IPS-20b (cell line): ENCODE measurements at regions not wholly inside any gene's neighbourhood (a gene's known extent, or its start where the extent isn't known, plus 50 kb on each side); places are given as distances from the start of the nearest gene placed in this dataset.
"Not testable (repeated sequence)": the region's sequence is repeated elsewhere in the genome, so short reads cannot be mapped to it uniquely, and the experiment has no call there.

Experiments used
- H3K27ac ChIP-seq: one replicate; pipeline ENCODE4 v1.5.1; 2013; ENCODE audit warnings: low read length
- H3K27me3 ChIP-seq: 2 replicates; pipeline ENCODE4 v1.6.1; 2013; ENCODE audit warnings: mild to moderate bottlenecking, low read length, inconsistent platforms; ENCODE audit not compliant: insufficient read depth
- H3K36me3 ChIP-seq: 2 replicates; pipeline ENCODE4 v1.6.1; 2013; ENCODE audit warnings: low read depth, mild to moderate bottlenecking, inconsistent platforms, low read length, moderate library complexity; ENCODE audit not compliant: insufficient read depth
- H3K4me1 ChIP-seq: 2 replicates; pipeline ENCODE4 v1.6.1; 2013; ENCODE audit warnings: mild to moderate bottlenecking, control low read depth, inconsistent platforms, low read length, moderate library complexity; ENCODE audit not compliant: insufficient read depth
- H3K4me3 ChIP-seq: 2 replicates; pipeline ENCODE4 v1.5.1; 2013; ENCODE audit warnings: mild to moderate bottlenecking, low read length, inconsistent platforms
- H3K9ac ChIP-seq: 2 replicates; pipeline ENCODE4 v1.6.1; 2013; ENCODE audit warnings: low read depth, mild to moderate bottlenecking, inconsistent platforms, low read length, moderate library complexity
- H3K9me3 ChIP-seq: 2 replicates; pipeline ENCODE4 v1.6.1; 2013; ENCODE audit warnings: mild to moderate bottlenecking, low read depth, low read length, inconsistent platforms; ENCODE audit not compliant: insufficient read depth

GRCh38 chr6:139990026-139990686 is 615.7 kb upstream of the CITED2 start:
- Histone ChIP-seq H3K27ac (no peak overlapping the region), H3K4me3 (no peak overlapping the region), H3K4me1 (no peaks in the 10 kb centered on the region; the same call in 1 of the 2 replicates), H3K36me3 (no peaks in the 10 kb centered on the region), H3K9me3 (no peaks in the 10 kb centered on the region), H3K9ac (no peak overlapping the region), H3K27me3 (no peaks in the 10 kb centered on the region)

GRCh38 chr6:139988685-139989084 is 614.2 kb upstream of the CITED2 start:
- H3K27ac ChIP-seq = no peak overlapping the region
- H3K9me3 ChIP-seq = no peaks in the 10 kb centered on the region
- no peaks in the 10 kb centered on the region for H3K36me3 ChIP-seq
- H3K9ac ChIP-seq = no peak overlapping the region
- no peak overlapping the region for H3K4me3 ChIP-seq
- H3K4me1 ChIP-seq = no peaks in the 10 kb centered on the region; the same call in 1 of the 2 replicates
- H3K27me3 ChIP-seq = no peaks in the 10 kb centered on the region

DNA sequence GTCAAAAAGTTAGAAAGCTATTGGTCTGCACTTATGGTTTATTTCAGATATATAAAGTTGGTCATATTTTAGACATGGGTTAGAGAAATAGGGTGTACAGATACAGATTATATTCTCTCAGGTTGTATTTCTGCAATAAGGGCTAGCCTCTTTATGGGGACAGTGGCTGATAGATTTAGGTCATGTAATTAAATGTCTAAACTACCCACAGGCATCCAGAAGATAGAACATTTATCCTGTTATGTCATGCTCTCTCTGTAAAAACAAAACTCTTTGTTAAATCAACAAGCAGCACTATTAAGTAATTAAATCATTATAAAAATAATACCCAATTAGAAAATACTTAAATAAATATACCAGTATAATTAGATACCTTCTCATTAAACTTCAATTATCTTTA is 612.6 kb upstream of the CITED2 start:
- no peak overlapping the region for H3K9ac ChIP-seq
- no peaks in the 10 kb centered on the region for H3K9me3 ChIP-seq
- H3K4me1 ChIP-seq = peaks cover 15% of the 10 kb centered on the region; the same call in 1 of the 2 replicates
- H3K27ac ChIP-seq = no peak overlapping the region
- H3K36me3 ChIP-seq = no peaks in the 10 kb centered on the region
- H3K27me3 ChIP-seq = no peaks in the 10 kb centered on the region
- H3K4me3 ChIP-seq = no peak overlapping the region

GRCh38 chr6:139985236-139985815 is 610.9 kb upstream of the CITED2 start:
- Histone ChIP-seq H3K9me3 (no peaks in the 10 kb centered on the region), H3K36me3 (no peaks in the 10 kb centered on the region), H3K9ac (no peak overlapping the region), H3K27me3 (no peaks in the 10 kb centered on the region), H3K27ac (no peak overlapping the region), H3K4me3 (no peak overlapping the region), H3K4me1 (peaks cover 23% of the 10 kb centered on the region; the same call in 1 of the 2 replicates)

GRCh38 chr6:139984317-139984716 is 609.9 kb upstream of the CITED2 start:
- H3K36me3 ChIP-seq = no peaks in the 10 kb centered on the region
- no peak overlapping the region for H3K27ac ChIP-seq
- H3K4me3 ChIP-seq = no peak overlapping the region
- no peaks in the 10 kb centered on the region for H3K9me3 ChIP-seq
- H3K9ac ChIP-seq = no peak overlapping the region
- no peaks in the 10 kb centered on the region for H3K27me3 ChIP-seq
- H3K4me1 ChIP-seq = peaks cover 23% of the 10 kb centered on the region; the same call in 1 of the 2 replicates

GRCh38 chr6:139983555-139984276 is 609.3 kb upstream of the CITED2 start:
- peak overlapping the region; percentile 63; the same call in 1 of the 2 replicates for H3K9ac ChIP-seq
- H3K27me3 ChIP-seq = no peaks in the 10 kb centered on the region
- H3K27ac ChIP-seq = no peak overlapping the region
- no peaks in the 10 kb centered on the region for H3K36me3 ChIP-seq
- H3K9me3 ChIP-seq = no peaks in the 10 kb centered on the region
- peaks cover 23% of the 10 kb centered on the region; the same call in 1 of the 2 replicates for H3K4me1 ChIP-seq
- H3K4me3 ChIP-seq = no peak overlapping the region

DNA sequence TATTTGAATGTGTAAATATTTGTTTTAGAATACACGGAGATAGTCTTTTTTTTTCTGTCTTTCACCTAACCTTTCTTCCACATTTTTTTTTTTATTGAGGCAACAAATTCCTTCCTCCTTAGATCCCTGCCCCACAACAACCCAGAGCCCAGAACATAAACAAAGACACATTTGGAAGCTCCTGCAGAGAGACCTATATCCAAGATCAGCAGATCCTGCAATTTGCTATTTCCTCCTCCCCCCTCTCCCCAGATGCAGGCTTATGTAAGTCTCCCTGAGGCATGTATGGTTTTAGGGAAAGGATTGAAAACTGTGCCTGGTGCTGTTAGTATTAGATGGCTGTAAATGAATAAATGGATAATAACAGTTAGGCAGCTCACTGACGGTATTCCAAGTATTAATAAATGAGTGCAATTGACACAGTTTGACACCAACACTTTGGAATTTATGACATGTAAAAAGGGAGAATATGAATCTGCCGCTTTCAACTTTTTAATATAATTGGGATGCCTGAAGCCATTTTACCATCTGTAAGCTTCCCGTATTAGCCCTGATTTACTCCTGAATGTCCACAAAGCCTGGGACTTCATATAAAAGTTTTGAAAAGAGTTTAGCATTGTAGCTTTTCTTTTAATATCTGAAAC is 608.3 kb upstream of the CITED2 start:
- Histone ChIP-seq H3K4me1 (peaks cover 23% of the 10 kb centered on the region; the same call in 1 of the 2 replicates), H3K27me3 (no peaks in the 10 kb centered on the region), H3K36me3 (no peaks in the 10 kb centered on the region), H3K4me3 (peak overlapping the region; percentile 20; the same call in 1 of the 2 replicates), H3K9me3 (no peaks in the 10 kb centered on the region), H3K9ac (peak overlapping the region; percentile 63; the same call in 1 of the 2 replicates), H3K27ac (peak overlapping the region; percentile 53)

DNA sequence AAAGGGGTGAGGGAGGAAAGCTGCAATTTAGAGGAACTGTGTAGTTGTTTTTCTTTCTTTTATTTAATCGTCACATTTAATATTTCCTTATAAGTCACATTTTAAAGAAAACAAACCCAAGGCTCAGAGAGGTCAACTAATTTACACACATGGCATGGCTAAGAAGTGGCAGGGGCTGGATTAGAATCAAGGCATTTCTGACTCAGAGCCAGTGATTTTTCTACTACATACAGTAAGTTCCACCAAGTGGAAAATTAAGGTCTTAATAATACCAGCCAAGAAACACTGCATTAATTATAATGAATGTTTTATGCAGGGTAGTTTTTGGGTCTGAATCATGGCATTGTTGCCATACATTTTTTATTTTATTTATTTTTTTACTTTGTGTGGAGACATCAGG is 607.7 kb upstream of the CITED2 start:
- Histone ChIP-seq H3K9me3 (no peaks in the 10 kb centered on the region), H3K4me1 (peaks cover 23% of the 10 kb centered on the region; the same call in 1 of the 2 replicates), H3K4me3 (peak overlapping the region; percentile 20; the same call in 1 of the 2 replicates), H3K27ac (peak overlapping the region; percentile 53), H3K9ac (peak overlapping the region; percentile 63; the same call in 1 of the 2 replicates), H3K27me3 (no peaks in the 10 kb centered on the region), H3K36me3 (no peaks in the 10 kb centered on the region)

GRCh38 chr6:139981768-139982181 is 607.3 kb upstream of the CITED2 start:
- Histone ChIP-seq H3K27ac (peak overlapping the region; percentile 53), H3K9me3 (no peaks in the 10 kb centered on the region), H3K4me1 (peaks cover 23% of the 10 kb centered on the region; the same call in 1 of the 2 replicates), H3K4me3 (peak overlapping the region; percentile 20; the same call in 1 of the 2 replicates), H3K27me3 (no peaks in the 10 kb centered on the region), H3K9ac (peak overlapping the region; percentile 63; the same call in 1 of the 2 replicates), H3K36me3 (no peaks in the 10 kb centered on the region)

GRCh38 chr6:139981066-139981624 is 606.7 kb upstream of the CITED2 start:
- no peaks in the 10 kb centered on the region for H3K27me3 ChIP-seq
- H3K4me1 ChIP-seq = peaks cover 23% of the 10 kb centered on the region; the same call in 1 of the 2 replicates
- H3K4me3 ChIP-seq = no peak overlapping the region
- H3K27ac ChIP-seq = no peak overlapping the region
- no peaks in the 10 kb centered on the region for H3K36me3 ChIP-seq
- H3K9ac ChIP-seq = no peak overlapping the region
- H3K9me3 ChIP-seq = no peaks in the 10 kb centered on the region

DNA sequence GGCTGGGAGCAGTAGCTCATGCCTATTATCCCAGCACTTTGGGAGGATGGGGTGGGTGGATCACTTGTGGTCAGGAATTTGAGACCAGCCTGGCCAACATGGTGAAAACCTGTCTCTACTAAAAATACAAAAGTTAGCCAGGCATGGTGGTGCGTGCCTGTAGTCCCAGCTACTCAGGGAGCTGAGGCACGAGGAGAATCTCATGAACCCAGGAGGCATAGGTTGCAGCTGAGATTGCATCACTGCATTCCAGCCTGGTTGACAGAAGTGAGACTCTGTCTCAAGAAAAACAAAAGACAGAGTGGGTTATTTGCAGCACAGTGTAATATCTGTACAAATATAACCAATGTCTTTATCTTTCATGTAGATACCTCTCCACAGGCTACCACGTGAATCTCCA is 606.2 kb upstream of the CITED2 start:
- H3K4me1 ChIP-seq = peaks cover 23% of the 10 kb centered on the region; the same call in 1 of the 2 replicates
- not testable (repeated sequence) for H3K9ac ChIP-seq, H3K9me3 ChIP-seq, H3K4me3 ChIP-seq, H3K27ac ChIP-seq, H3K36me3 ChIP-seq, H3K27me3 ChIP-seq
